ENCODE measurements at regions not wholly inside any gene's neighbourhood (a gene's known extent, or its start where the extent isn't known, plus 50 kb on each side); places are given as distances from the start of the nearest gene placed in this dataset.

- no peak overlapping the region for H3K4me2 ChIP-seq
- H4K20me1 ChIP-seq, result no peaks in the 10 kb centered on the region
- H3K9ac ChIP-seq, result no peak overlapping the region
- no peaks in the 10 kb centered on the region for H3K4me1 ChIP-seq
- no peaks in the 10 kb centered on the region for H3K36me3 ChIP-seq
- H3K27me3 ChIP-seq, result no peaks in the 10 kb centered on the region
- H3K9me3 ChIP-seq, result no peaks in the 10 kb centered on the region
- no peak overlapping the region for H3K4me3 ChIP-seq
- no peak for TF ChIP-seq Cebpa-rat (IDR thresholded peaks at IDR 0.05)
- H3K27ac ChIP-seq, result no peak overlapping the region
These were observed 209.2 kb downstream of the ZNF326 start for GRCh38 chr1:90204023-90204590.

GRCh38 chr1:90201467-90202358, 206.8 kb downstream of the ZNF326 start:
- Histone ChIP-seq H3K9ac (no peak overlapping the region), H3K27ac (no peak overlapping the region), H3K27me3 (no peaks in the 10 kb centered on the region), H3K4me3 (no peak overlapping the region), H3K4me1 (no peaks in the 10 kb centered on the region), H4K20me1 (no peaks in the 10 kb centered on the region), H3K36me3 (no peaks in the 10 kb centered on the region), H3K9me3 (no peaks in the 10 kb centered on the region), H3K4me2 (no peak overlapping the region)
- no peak for TF ChIP-seq Cebpa-rat (IDR thresholded peaks at IDR 0.05)

- Histone ChIP-seq H4K20me1 (no peaks in the 10 kb centered on the region), H3K9ac (no peak overlapping the region), H3K4me1 (no peaks in the 10 kb centered on the region), H3K4me3 (no peak overlapping the region), H3K27me3 (no peaks in the 10 kb centered on the region), H3K27ac (no peak overlapping the region), H3K4me2 (no peak overlapping the region), H3K9me3 (no peaks in the 10 kb centered on the region), H3K36me3 (no peaks in the 10 kb centered on the region)
- TF ChIP-seq Cebpa-rat (IDR thresholded peaks at IDR 0.05), result no peak
These were observed 205.8 kb downstream of the ZNF326 start for GRCh38 chr1:90200646-90201205.

GRCh38 chr1:90198616-90199332, 203.9 kb downstream of the ZNF326 start:
- H3K36me3 ChIP-seq, result no peaks in the 10 kb centered on the region
- no peaks in the 10 kb centered on the region for H3K27me3 ChIP-seq
- no peak for TF ChIP-seq Cebpa-rat (IDR thresholded peaks at IDR 0.05)
- no peaks in the 10 kb centered on the region for H4K20me1 ChIP-seq
- H3K27ac ChIP-seq, result no peak overlapping the region
- H3K9ac ChIP-seq, result no peak overlapping the region
- no peaks in the 10 kb centered on the region for H3K9me3 ChIP-seq
- H3K4me1 ChIP-seq, result no peaks in the 10 kb centered on the region
- no peak overlapping the region for H3K4me3 ChIP-seq
- H3K4me2 ChIP-seq, result no peak overlapping the region

- no peaks in the 10 kb centered on the region for H3K36me3 ChIP-seq
- H3K27ac ChIP-seq, result no peak overlapping the region
- no peaks in the 10 kb centered on the region for H3K4me1 ChIP-seq
- no peaks in the 10 kb centered on the region for H4K20me1 ChIP-seq
- TF ChIP-seq Cebpa-rat (IDR thresholded peaks at IDR 0.05), result no peak
- no peak overlapping the region for H3K9ac ChIP-seq
- no peaks in the 10 kb centered on the region for H3K9me3 ChIP-seq
- no peak overlapping the region for H3K4me2 ChIP-seq
- no peak overlapping the region for H3K4me3 ChIP-seq
- no peaks in the 10 kb centered on the region for H3K27me3 ChIP-seq
These were observed 198.2 kb downstream of the ZNF326 start for GRCh38 chr1:90193116-90193515.

- Histone ChIP-seq H3K36me3 (no peaks in the 10 kb centered on the region), H3K4me1 (no peaks in the 10 kb centered on the region), H3K4me2 (no peak overlapping the region), H3K27me3 (no peaks in the 10 kb centered on the region), H3K27ac (no peak overlapping the region), H3K9ac (no peak overlapping the region), H3K9me3 (no peaks in the 10 kb centered on the region), H3K4me3 (no peak overlapping the region), H4K20me1 (no peaks in the 10 kb centered on the region)
- TF ChIP-seq Cebpa-rat (IDR thresholded peaks at IDR 0.05), result no peak
These were observed 197.5 kb downstream of the ZNF326 start for GRCh38 chr1:90192408-90192807.

GRCh38 chr1:90190523-90190922, 195.6 kb downstream of the ZNF326 start:
- Histone ChIP-seq H3K4me2 (no peak overlapping the region), H4K20me1 (no peaks in the 10 kb centered on the region), H3K27ac (no peak overlapping the region), H3K4me3 (no peak overlapping the region), H3K9me3 (no peaks in the 10 kb centered on the region), H3K36me3 (no peaks in the 10 kb centered on the region), H3K4me1 (no peaks in the 10 kb centered on the region), H3K9ac (no peak overlapping the region), H3K27me3 (no peaks in the 10 kb centered on the region)
- no peak for TF ChIP-seq Cebpa-rat (IDR thresholded peaks at IDR 0.05)

GRCh38 chr1:90189889-90190288, 195.0 kb downstream of the ZNF326 start:
- H3K9me3 ChIP-seq, result no peaks in the 10 kb centered on the region
- no peaks in the 10 kb centered on the region for H4K20me1 ChIP-seq
- no peaks in the 10 kb centered on the region for H3K36me3 ChIP-seq
- H3K4me2 ChIP-seq, result no peak overlapping the region
- H3K4me3 ChIP-seq, result no peak overlapping the region
- H3K27ac ChIP-seq, result no peak overlapping the region
- H3K27me3 ChIP-seq, result no peaks in the 10 kb centered on the region
- H3K9ac ChIP-seq, result no peak overlapping the region
- H3K4me1 ChIP-seq, result no peaks in the 10 kb centered on the region
- TF ChIP-seq Cebpa-rat (IDR thresholded peaks at IDR 0.05), result no peak

GRCh38 chr1:90187323-90187585, 192.3 kb downstream of the ZNF326 start:
- H4K20me1 ChIP-seq, result no peaks in the 10 kb centered on the region
- no peaks in the 10 kb centered on the region for H3K27me3 ChIP-seq
- H3K36me3 ChIP-seq, result no peaks in the 10 kb centered on the region
- H3K9ac ChIP-seq, result no peak overlapping the region
- H3K4me2 ChIP-seq, result no peak overlapping the region
- H3K9me3 ChIP-seq, result no peaks in the 10 kb centered on the region
- H3K4me3 ChIP-seq, result no peak overlapping the region
- no peaks in the 10 kb centered on the region for H3K4me1 ChIP-seq
- no peak overlapping the region for H3K27ac ChIP-seq
- no peak for TF ChIP-seq Cebpa-rat (IDR thresholded peaks at IDR 0.05)
